HepG2 (cell line): ENCODE measurements at regions not wholly inside any gene's neighbourhood (a gene's known extent, or its start where the extent isn't known, plus 50 kb on each side); places are given as distances from the start of the nearest gene placed in this dataset.

ENCODE experiments used
- ATAC-seq: fragments of 200-7000 bp; cut with Tn5 transposase; 3 replicates; pipeline ENCODE4 v1.9.1; 2020; ENCODE audit warnings: mild to moderate bottlenecking, moderate library complexity
- BruUV-seq: library from RNA; stranded (reverse); fragments of 400-500 nt; replicated peaks from 2 replicates; lab custom pipeline; 2021; lab: Mats Ljungman, UMichigan
- CTCF ChIA-PET: fragments of 300-600 bp; formaldehyde crosslinking; extraction: SDS; loops from one replicate; lab custom pipeline; 2021; ENCODE audit warnings: low total read pairs, inconsistent platforms, low intra/inter-chr PET ratio; lab: Yijun Ruan, JAX
- POLR2A ChIA-PET: fragments of 350-600 bp; sonication (Branson Sonifier 250); formaldehyde crosslinking; loops from one replicate; lab custom pipeline; 2020; ENCODE audit warnings: antibody characterized with exemption, inconsistent platforms; lab: Yijun Ruan, JAX
- DNase-seq: peaks from one replicate; pipeline ENCODE4 v3.0.0-alpha.2; 2015; ENCODE audit warnings: low spot score
- FAIRE-seq: peaks from 3 replicates; lab custom pipeline; 2011; peaks lifted over from hg19 to GRCh38; lab: Jason Lieb, UNC
- H2AFZ ChIP-seq: one replicate; pipeline ENCODE4 v1.6.1; 2011; ENCODE audit warnings: low read length, inconsistent platforms
- H3K27ac ChIP-seq: fragments of 300-600 bp; 3 replicates; pipeline ENCODE4 v1.8.0; 2011; ENCODE audit warnings: mixed run types, mild to moderate bottlenecking, mixed read lengths, low read length, inconsistent platforms; ENCODE audit not compliant: insufficient read depth; ENCODE audit errors: extremely low read length
- H3K27me3 ChIP-seq, 2 experiments: fragments of 200-600 bp in 1 of 2; 2 replicates in 1 of 2; 3 replicates in 1 of 2; pipeline versions ENCODE4 v1.6.0 to v1.8.0; 2011; ENCODE audit warnings: low read length in 2 of 2, mild to moderate bottlenecking in 2 of 2, moderate library complexity in 2 of 2, inconsistent platforms in 1 of 2; ENCODE audit not compliant: insufficient read depth in 2 of 2, control insufficient read depth in 1 of 2
- H3K36me3 ChIP-seq, 2 experiments: fragments of 200-600 bp in 1 of 2; replicated peaks in 1 of 2; 2 replicates in 1 of 2; 3 replicates in 1 of 2; pipeline versions ENCODE4 v1.5.1 to v1.8.0; 2011; ENCODE audit warnings: low read length in 2 of 2, inconsistent platforms in 1 of 2; ENCODE audit not compliant: insufficient read depth in 2 of 2, control insufficient read depth in 1 of 2
- H3K4me1 ChIP-seq: 2 replicates; pipeline ENCODE4 v1.5.1; 2012; ENCODE audit warnings: low read length, inconsistent platforms; ENCODE audit not compliant: insufficient read depth
- H3K4me2 ChIP-seq: 2 replicates; pipeline ENCODE4 v1.6.0; 2011; ENCODE audit warnings: low read depth, low read length, inconsistent platforms
- H3K4me3 ChIP-seq, 3 experiments: fragments of 200-600 bp in 1 of 3; sonication (generic), shearing (Covaris generic) in 1 of 3; replicated peaks in 1 of 3; 2 replicates each; pipeline ENCODE4 v1.5.1; 2011 to 2016; ENCODE audit warnings: low read length in 3 of 3, inconsistent platforms in 2 of 3, low read depth in 2 of 3, mild to moderate bottlenecking in 2 of 3, control low read depth in 1 of 3, mixed read lengths in 1 of 3; ENCODE audit not compliant: insufficient read depth in 1 of 3
- H3K79me2 ChIP-seq: one replicate; pipeline ENCODE4 v1.6.1; 2011; ENCODE audit warnings: low read length, inconsistent platforms; ENCODE audit not compliant: insufficient read depth
- H3K9ac ChIP-seq: 2 replicates; pipeline ENCODE4 v1.6.0; 2011; ENCODE audit warnings: mild to moderate bottlenecking, low read depth, low read length, inconsistent platforms; ENCODE audit not compliant: insufficient read depth
- H3K9me3 ChIP-seq: 2 replicates; pipeline ENCODE4 v1.5.1; 2012; ENCODE audit warnings: mild to moderate bottlenecking, low read length
- H4K20me1 ChIP-seq: 2 replicates; pipeline ENCODE4 v1.6.0; 2011; ENCODE audit warnings: inconsistent platforms, mild to moderate bottlenecking, low read length, moderate library complexity; ENCODE audit not compliant: insufficient read depth
- AGO1 ChIP-seq: fragments of 200-400 bp; formaldehyde crosslinking; IDR thresholded peaks from 2 replicates; pipeline ENCODE4 v1.6.1; 2017; ENCODE audit warnings: mild to moderate bottlenecking, low read depth, low read length, moderate library complexity; ENCODE audit not compliant: poor library complexity, severe bottlenecking
- CEBPB ChIP-seq: IDR thresholded peaks from 2 replicates; pipeline ENCODE4 v1.6.1; 2011; ENCODE audit warnings: low read depth, low read length, improper control_type of control experiment, borderline replicate concordance
- HOXD1 ChIP-seq: sonication (generic); formaldehyde crosslinking; IDR thresholded peaks from 2 replicates; pipeline ENCODE4 v1.5.0; 2020; ENCODE audit warnings: missing genetic modification reagents
- PHF5A ChIP-seq: IDR thresholded peaks from one replicate; pipeline ENCODE4 v1.6.1; 2018; ENCODE audit warnings: low read depth, missing genetic modification reagents; ENCODE audit not compliant: unreplicated experiment
- RARG ChIP-seq: sonication (generic); formaldehyde crosslinking; IDR thresholded peaks from 2 replicates; pipeline ENCODE4 v1.4.0; 2020; ENCODE audit warnings: low read depth, mild to moderate bottlenecking, missing genetic modification reagents
- TEAD3 ChIP-seq: optimal IDR thresholded peaks from 2 replicates; pipeline ENCODE3; 2016; ENCODE audit warnings: borderline replicate concordance
- ZNF263 ChIP-seq: sonication (generic); formaldehyde crosslinking; IDR thresholded peaks from 2 replicates; pipeline ENCODE4 v1.4.0; 2020; ENCODE audit warnings: missing genetic modification reagents
- ZNF282 ChIP-seq: fragments of 450-650 bp; IDR thresholded peaks from 2 replicates; pipeline ENCODE4 v1.6.1; 2018; ENCODE audit not compliant: partially characterized antibody
- ZNF615 ChIP-seq: sonication (generic); formaldehyde crosslinking; IDR thresholded peaks from 2 replicates; pipeline ENCODE4 v1.5.0; 2020; ENCODE audit warnings: mild to moderate bottlenecking, missing genetic modification reagents, borderline replicate concordance
- ZNF616 ChIP-seq: sonication (generic); formaldehyde crosslinking; IDR thresholded peaks from 2 replicates; pipeline ENCODE4 v1.5.0; 2020; ENCODE audit warnings: low read depth, mild to moderate bottlenecking, missing genetic modification reagents
- ZNF720 ChIP-seq: sonication (generic); formaldehyde crosslinking; IDR thresholded peaks from 2 replicates; pipeline ENCODE4 v1.4.0; 2020; ENCODE audit warnings: missing genetic modification reagents
- WGBS: methylation state at CpG from one replicate; pipeline ENCODE4 v1.1.6; 2017; ENCODE audit warnings: low lambda C conversion rate; 5-methylcytosine and 5-hydroxymethylcytosine counted together
- in situ Hi-C: cut with HindIII; loops from 2 replicates; pipeline ENCODE4 v1.10.0; 2017; ENCODE audit warnings: low pct_unique_long_range_greater_than_20kb; ENCODE audit not compliant: extremely low pct_ligation_motif_present
- intact Hi-C: fragments of 100-400 bp; cut with micrococcal nuclease; formaldehyde crosslinking; loops from one replicate; pipeline ENCODE4 v1.10.0; 2022; ENCODE audit not compliant: unreplicated experiment
- TF ChIP-seq, protein P1 (sequence below): sonication (generic); formaldehyde crosslinking; IDR thresholded peaks from 2 replicates; pipeline ENCODE4 v1.8.1; 2023; ENCODE audit warnings: mild to moderate bottlenecking, missing genetic modification reagents, borderline replicate concordance
- TF ChIP-seq, protein P2 (sequence below): sonication (generic); formaldehyde crosslinking; IDR thresholded peaks from 2 replicates; pipeline ENCODE4 v1.5.0; 2020; ENCODE audit warnings: missing genetic modification reagents
- TF ChIP-seq, protein P3 (sequence below): sonication (generic); formaldehyde crosslinking; IDR thresholded peaks from 2 replicates; pipeline ENCODE4; 2020; ENCODE audit warnings: missing genetic modification reagents, mild to moderate bottlenecking, borderline replicate concordance

DNA sequence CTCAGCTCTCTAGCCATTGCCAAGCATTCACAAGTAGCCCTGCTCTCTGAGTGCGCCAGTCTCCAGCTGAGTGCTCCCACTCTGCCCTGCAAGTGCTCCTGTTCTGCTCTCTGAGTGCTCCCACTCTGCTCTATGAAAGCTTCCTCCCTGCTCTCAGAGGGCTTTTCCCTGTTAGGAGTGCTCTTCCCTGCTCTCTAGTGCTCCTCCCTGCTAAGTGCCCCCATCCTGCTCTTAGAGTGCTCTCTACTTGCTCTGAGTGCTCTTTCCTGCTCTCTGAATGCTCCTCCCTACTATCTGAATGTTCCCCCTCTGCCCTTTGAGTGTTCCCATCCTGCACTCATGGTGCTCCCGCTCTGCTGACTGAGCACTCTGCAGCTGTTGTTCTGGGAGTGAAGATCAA, 555.4 kb downstream of the NPHP4 start:
- 3% methylated on average over 2 of the region's 2 CpGs for WGBS
- intact Hi-C loops: no loop called here

DNA sequence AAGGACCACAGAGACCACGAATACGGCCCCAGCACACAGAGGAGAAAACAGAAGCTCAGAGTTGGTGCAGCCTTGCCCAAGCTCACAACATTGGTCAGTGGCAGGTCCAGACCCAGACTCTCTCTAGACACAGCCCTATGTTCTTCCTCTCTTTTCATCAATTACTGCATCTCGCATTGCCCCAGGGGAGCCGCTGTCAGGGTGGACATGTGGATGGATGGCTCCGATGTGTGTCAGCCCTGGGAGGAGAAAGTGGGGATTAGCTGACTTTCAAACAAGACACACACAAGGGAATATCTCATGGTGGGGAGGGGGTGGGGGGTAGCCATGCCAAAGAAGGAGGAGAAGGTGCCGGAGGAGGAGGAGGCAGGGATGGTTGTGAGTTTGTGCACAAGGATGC, 556.8 kb downstream of the NPHP4 start:
- Histone ChIP-seq H3K79me2 (no peaks in the 10 kb centered on the region), H3K9me3 (no peaks in the 10 kb centered on the region), H3K27me3 (peaks cover 2 to 41% of the 10 kb centered on the region in 2 experiments; a peak in 3 of 5 replicates), H2AFZ (no peak overlapping the region), H4K20me1 (no peaks in the 10 kb centered on the region), H3K9ac (no peak overlapping the region), H3K36me3 (no peaks in the 10 kb centered on the region), H3K27ac (no peak overlapping the region), H3K4me3 (no peak overlapping the region), H3K4me2 (no peak overlapping the region), H3K4me1 (peaks cover 9% of the 10 kb centered on the region)
- in situ Hi-C loops: no loop called here
- intact Hi-C loops: no loop called here
- FAIRE-seq (no peak), DNase-seq (no peak), ATAC-seq (no peak)
- BruUV-seq: no TSS peak
- 4% methylated on average over 6 of the region's 6 CpGs for WGBS
- CTCF ChIA-PET: no interaction called here
- TF ChIP-seq AGO1: no peak
- TF ChIP-seq PHF5A (CRISPR knock-in tag): no peak
- no peak for TF ChIP-seq HOXD1 (CRISPR knock-in tag)
- TF ChIP-seq ZNF282: no peak
- no peak for TF ChIP-seq ZNF616 (CRISPR knock-in tag)
- TF ChIP-seq, protein P1, sequence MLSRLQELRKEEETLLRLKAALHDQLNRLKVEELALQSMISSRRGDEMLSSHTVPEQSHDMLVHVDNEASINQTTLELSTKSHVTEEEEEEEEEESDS (CRISPR knock-in tag): no peak
- no peak for TF ChIP-seq ZNF720 (CRISPR knock-in tag)
- TF ChIP-seq, protein P2, sequence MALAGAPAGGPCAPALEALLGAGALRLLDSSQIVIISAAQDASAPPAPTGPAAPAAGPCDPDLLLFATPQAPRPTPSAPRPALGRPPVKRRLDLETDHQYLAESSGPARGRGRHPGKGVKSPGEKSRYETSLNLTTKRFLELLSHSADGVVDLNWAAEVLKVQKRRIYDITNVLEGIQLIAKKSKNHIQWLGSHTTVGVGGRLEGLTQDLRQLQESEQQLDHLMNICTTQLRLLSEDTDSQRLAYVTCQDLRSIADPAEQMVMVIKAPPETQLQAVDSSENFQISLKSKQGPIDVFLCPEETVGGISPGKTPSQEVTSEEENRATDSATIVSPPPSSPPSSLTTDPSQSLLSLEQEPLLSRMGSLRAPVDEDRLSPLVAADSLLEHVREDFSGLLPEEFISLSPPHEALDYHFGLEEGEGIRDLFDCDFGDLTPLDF: no peak
- TF ChIP-seq TEAD3 (CRISPR knock-in tag): no peak
- TF ChIP-seq RARG: no peak
- TF ChIP-seq, protein P3, sequence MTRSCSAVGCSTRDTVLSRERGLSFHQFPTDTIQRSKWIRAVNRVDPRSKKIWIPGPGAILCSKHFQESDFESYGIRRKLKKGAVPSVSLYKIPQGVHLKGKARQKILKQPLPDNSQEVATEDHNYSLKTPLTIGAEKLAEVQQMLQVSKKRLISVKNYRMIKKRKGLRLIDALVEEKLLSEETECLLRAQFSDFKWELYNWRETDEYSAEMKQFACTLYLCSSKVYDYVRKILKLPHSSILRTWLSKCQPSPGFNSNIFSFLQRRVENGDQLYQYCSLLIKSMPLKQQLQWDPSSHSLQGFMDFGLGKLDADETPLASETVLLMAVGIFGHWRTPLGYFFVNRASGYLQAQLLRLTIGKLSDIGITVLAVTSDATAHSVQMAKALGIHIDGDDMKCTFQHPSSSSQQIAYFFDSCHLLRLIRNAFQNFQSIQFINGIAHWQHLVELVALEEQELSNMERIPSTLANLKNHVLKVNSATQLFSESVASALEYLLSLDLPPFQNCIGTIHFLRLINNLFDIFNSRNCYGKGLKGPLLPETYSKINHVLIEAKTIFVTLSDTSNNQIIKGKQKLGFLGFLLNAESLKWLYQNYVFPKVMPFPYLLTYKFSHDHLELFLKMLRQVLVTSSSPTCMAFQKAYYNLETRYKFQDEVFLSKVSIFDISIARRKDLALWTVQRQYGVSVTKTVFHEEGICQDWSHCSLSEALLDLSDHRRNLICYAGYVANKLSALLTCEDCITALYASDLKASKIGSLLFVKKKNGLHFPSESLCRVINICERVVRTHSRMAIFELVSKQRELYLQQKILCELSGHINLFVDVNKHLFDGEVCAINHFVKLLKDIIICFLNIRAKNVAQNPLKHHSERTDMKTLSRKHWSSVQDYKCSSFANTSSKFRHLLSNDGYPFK: no peak
- no peak for TF ChIP-seq ZNF615 (CRISPR knock-in tag)
- POLR2A ChIA-PET: no interaction called here

More for the DNA sequence above, 555.4 kb downstream of the NPHP4 start:
- H3K4me3 ChIP-seq: no peak overlapping the region
- no peaks in the 10 kb centered on the region for H3K36me3 ChIP-seq
- BruUV-seq: no TSS peak
- CTCF ChIA-PET: no interaction called here
- in situ Hi-C loops: no loop called here
- TF ChIP-seq ZNF263 (CRISPR knock-in tag) (peak; percentile 65), CEBPB (no peak)
- no peak overlapping the region for H2AFZ ChIP-seq
- DNase-seq (no peak), ATAC-seq (no peak), FAIRE-seq (no peak)
- no peaks in the 10 kb centered on the region for H3K9me3 ChIP-seq
- no peaks in the 10 kb centered on the region for H3K4me1 ChIP-seq
- H4K20me1 ChIP-seq: no peaks in the 10 kb centered on the region
- H3K27me3 ChIP-seq: peaks cover 2 to 28% of the 10 kb centered on the region in 2 experiments; a peak in 3 of 5 replicates
- H3K9ac ChIP-seq: no peak overlapping the region
- H3K27ac ChIP-seq: no peak overlapping the region
- no peaks in the 10 kb centered on the region for H3K79me2 ChIP-seq
- POLR2A ChIA-PET: no interaction called here
- H3K4me2 ChIP-seq: no peak overlapping the region
